Esophagus squamous epithelium (tissue), 4 donors: ENCODE measurements at regions not wholly inside any gene's neighbourhood (a gene's known extent, or its start where the extent isn't known, plus 50 kb on each side); places are given as distances from the start of the nearest gene placed in this dataset.

Source experiments
- CTCF ChIP-seq, 6 experiments: fragments of 450-650 bp in 4 of 6; fragments of 200-600 bp in 2 of 6; sonication (generic) in 2 of 6; IDR thresholded peaks; one replicate each; pipeline ENCODE4 v1.5.1; 2016 to 2019; ENCODE audit warnings: antibody characterized with exemption in 6 of 6, mild to moderate bottlenecking in 4 of 6, moderate library complexity in 4 of 6
- POLR2A ChIP-seq, 4 donors: fragments of 450-650 bp; IDR thresholded peaks; one replicate each; pipeline ENCODE4 v1.6.1; 2017; ENCODE audit warnings: antibody characterized with exemption in 4 of 4, mild to moderate bottlenecking in 4 of 4, moderate library complexity in 3 of 4

- TF ChIP-seq CTCF (IDR thresholded peaks at IDR 0.05): no peak
- TF ChIP-seq POLR2A (IDR thresholded peaks at IDR 0.05): no peak
Observed at GRCh38 chr6:137815692-137816091, 51.4 kb upstream of the TNFAIP3 start.
